Lower leg skin (tissue), 3 donors: ENCODE measurements at regions not wholly inside any gene's neighbourhood (a gene's known extent, or its start where the extent isn't known, plus 50 kb on each side); places are given as distances from the start of the nearest gene placed in this dataset.

ENCODE experiments used
- CTCF ChIP-seq, 3 donors: fragments of 450-650 bp; IDR thresholded peaks; one replicate each; pipeline ENCODE4 v1.5.1; 2016; ENCODE audit warnings: antibody characterized with exemption in 3 of 3, mild to moderate bottlenecking in 3 of 3, moderate library complexity in 2 of 3
- POLR2A ChIP-seq, 2 donors: fragments of 450-650 bp; IDR thresholded peaks; one replicate each; pipeline ENCODE4 v1.6.1; 2016 to 2017; ENCODE audit warnings: antibody characterized with exemption in 2 of 2, mild to moderate bottlenecking in 1 of 2, moderate library complexity in 1 of 2

GRCh38 chr1:229879746-229880145, 187.3 kb upstream of the GALNT2 start:
- TF ChIP-seq POLR2A (IDR thresholded peaks at IDR 0.05), result no peak
- TF ChIP-seq CTCF (IDR thresholded peaks at IDR 0.05), result no peak
